Trophoblast cell (in vitro differentiated cells and primary cell): ENCODE measurements at regions not wholly inside any gene's neighbourhood (a gene's known extent, or its start where the extent isn't known, plus 50 kb on each side); places are given as distances from the start of the nearest gene placed in this dataset.

Source experiments
- DNase-seq, 2 donors: peaks; one replicate each; pipeline ENCODE4 v3.0.0-alpha.2; 2016
- H2AFZ ChIP-seq: 2 replicates; pipeline ENCODE4 v1.6.1; 2013; ENCODE audit warnings: low read length, moderate library complexity, mild to moderate bottlenecking; ENCODE audit not compliant: insufficient read depth, poor library complexity
- H2AK5ac ChIP-seq: 2 replicates; pipeline ENCODE4 v1.6.1; 2013; ENCODE audit warnings: mild to moderate bottlenecking, low read length
- H2BK120ac ChIP-seq: 2 replicates; pipeline ENCODE4 v1.6.1; 2013; ENCODE audit warnings: low read length, mild to moderate bottlenecking, moderate library complexity; ENCODE audit not compliant: insufficient read depth, poor library complexity
- H2BK12ac ChIP-seq: 2 replicates; pipeline ENCODE4 v1.6.1; 2013; ENCODE audit warnings: mild to moderate bottlenecking, low read length, moderate library complexity
- H2BK5ac ChIP-seq: 2 replicates; pipeline ENCODE4 v1.6.1; 2013; ENCODE audit warnings: low read length, low read depth, moderate library complexity, mild to moderate bottlenecking; ENCODE audit not compliant: poor library complexity
- H3K14ac ChIP-seq: 2 replicates; pipeline ENCODE4 v1.6.1; 2013; ENCODE audit warnings: mild to moderate bottlenecking, low read length
- H3K18ac ChIP-seq: 2 replicates; pipeline ENCODE4 v1.6.1; 2013; ENCODE audit warnings: mild to moderate bottlenecking, low read length
- H3K23ac ChIP-seq: 2 replicates; pipeline ENCODE4 v1.6.1; 2013; ENCODE audit warnings: low read length
- H3K27ac ChIP-seq: 2 replicates; pipeline ENCODE4 v1.5.1; 2013; ENCODE audit warnings: low read depth, mild to moderate bottlenecking, inconsistent platforms, low read length, moderate library complexity
- H3K27me3 ChIP-seq: 2 replicates; pipeline ENCODE4 v1.6.1; 2013; ENCODE audit warnings: inconsistent platforms, mild to moderate bottlenecking, low read length, moderate library complexity; ENCODE audit not compliant: insufficient read depth
- H3K36me3 ChIP-seq, 2 experiments: 1 replicate in 1 of 2; 2 replicates in 1 of 2; pipeline ENCODE4 v1.6.1; 2013; ENCODE audit warnings: low read length in 2 of 2, mild to moderate bottlenecking in 2 of 2, moderate library complexity in 1 of 2; ENCODE audit not compliant: insufficient read depth in 2 of 2, control insufficient read depth in 1 of 2
- H3K4ac ChIP-seq: 2 replicates; pipeline ENCODE4 v1.6.1; 2013; ENCODE audit warnings: low read depth, mild to moderate bottlenecking, low read length, moderate library complexity
- H3K4me1 ChIP-seq, 2 experiments: 1 replicate in 1 of 2; 2 replicates in 1 of 2; pipeline ENCODE4 v1.6.1; 2013; ENCODE audit warnings: low read length in 2 of 2, mild to moderate bottlenecking in 2 of 2, moderate library complexity in 1 of 2; ENCODE audit not compliant: insufficient read depth in 2 of 2, control insufficient read depth in 1 of 2
- H3K4me2 ChIP-seq: 2 replicates; pipeline ENCODE4 v1.6.1; 2013; ENCODE audit warnings: inconsistent platforms, mild to moderate bottlenecking, low read length, moderate library complexity
- H3K4me3 ChIP-seq: 2 replicates; pipeline ENCODE4 v1.5.1; 2013; ENCODE audit warnings: mild to moderate bottlenecking, low read depth, low read length, inconsistent platforms
- H3K79me1 ChIP-seq: one replicate; pipeline ENCODE4 v1.6.1; 2013; ENCODE audit warnings: low read length
- H3K79me2 ChIP-seq: 2 replicates; pipeline ENCODE4 v1.6.1; 2013; ENCODE audit warnings: low read length, mild to moderate bottlenecking; ENCODE audit not compliant: control insufficient read depth, insufficient read depth, poor library complexity
- H3K9ac ChIP-seq: 2 replicates; pipeline ENCODE4 v1.6.1; 2013; ENCODE audit warnings: mild to moderate bottlenecking, low read length
- H3K9me3 ChIP-seq: 2 replicates; pipeline ENCODE4 v1.6.1; 2013; ENCODE audit warnings: low read depth, mild to moderate bottlenecking, control low read depth, inconsistent platforms, low read length; ENCODE audit not compliant: insufficient read depth
- H4K12ac ChIP-seq: 2 replicates; pipeline ENCODE4 v1.6.1; 2013; ENCODE audit warnings: low read depth, mild to moderate bottlenecking, low read length, moderate library complexity
- H4K8ac ChIP-seq: 2 replicates; pipeline ENCODE4 v1.6.1; 2013; ENCODE audit warnings: low read depth, mild to moderate bottlenecking, low read length, moderate library complexity
- H4K91ac ChIP-seq: one replicate; pipeline ENCODE4 v1.6.1; 2013; ENCODE audit warnings: low read depth, mild to moderate bottlenecking, low read length, moderate library complexity
- WGBS: extraction: QIAGEN DNeasy Blood & Tissue Kit; methylation state at CpG from one replicate; pipeline ENCODE4 v1.1.7; 2013; ENCODE audit warnings: missing lambda C conversion rate; ENCODE audit not compliant: insufficient read length, insufficient coverage; ENCODE audit errors: extremely low coverage; 5-methylcytosine and 5-hydroxymethylcytosine counted together

- Histone ChIP-seq H2BK12ac (no peak overlapping the region), H3K14ac (no peak overlapping the region), H3K79me2 (no peaks in the 10 kb centered on the region)
Measured at GRCh38 chr3:103752986-103753385, 1318.2 kb downstream of the ZPLD1 start.

GRCh38 chr3:103767635-103768034 lies 1332.8 kb downstream of the ZPLD1 start:
- Histone ChIP-seq H3K14ac (no peak overlapping the region), H3K18ac (no peak overlapping the region), H3K23ac (no peak overlapping the region), H4K12ac (no peak overlapping the region), H2BK120ac (no peak overlapping the region), H3K9me3 (no peaks in the 10 kb centered on the region), H4K8ac (no peak overlapping the region), H2BK12ac (no peak overlapping the region), H2AFZ (no peak overlapping the region), H3K79me1 (no peaks in the 10 kb centered on the region), H3K36me3 (no peaks in the 10 kb centered on the region), H3K9ac (no peak overlapping the region), H3K4me1 (no peaks in the 10 kb centered on the region), H3K4me2 (no peak overlapping the region), H3K27ac (no peak overlapping the region), H2AK5ac (no peak overlapping the region), H3K27me3 (no peaks in the 10 kb centered on the region), H3K4me3 (no peak overlapping the region), H2BK5ac (no peak overlapping the region), H3K79me2 (no peaks in the 10 kb centered on the region), H4K91ac (no peak overlapping the region), H3K4ac (no peak overlapping the region)
- no CpG with 5 or more reads among the region's 12 CpGs for WGBS
- DNase-seq = no peak

More at GRCh38 chr3:103752986-103753385, 1318.2 kb downstream of the ZPLD1 start:
- Histone ChIP-seq H2AK5ac (no peak overlapping the region), H3K4me2 (no peak overlapping the region), H4K8ac (no peak overlapping the region), H4K12ac (no peak overlapping the region), H3K4me1 (no peaks in the 10 kb centered on the region), H3K18ac (no peak overlapping the region), H4K91ac (no peak overlapping the region), H3K4me3 (no peak overlapping the region), H3K36me3 (no peaks in the 10 kb centered on the region), H3K9me3 (no peaks in the 10 kb centered on the region), H2BK5ac (no peak overlapping the region), H3K79me1 (no peaks in the 10 kb centered on the region), H3K4ac (no peak overlapping the region), H3K9ac (no peak overlapping the region), H3K23ac (no peak overlapping the region), H3K27me3 (no peaks in the 10 kb centered on the region), H2AFZ (no peak overlapping the region), H3K27ac (no peak overlapping the region), H2BK120ac (no peak overlapping the region)
- no peak for DNase-seq

GRCh38 chr3:103785017-103785416 lies 1350.2 kb downstream of the ZPLD1 start:
- H3K27ac ChIP-seq = no peak overlapping the region
- no peak overlapping the region for H4K91ac ChIP-seq
- no peak overlapping the region for H2BK120ac ChIP-seq
- no peak overlapping the region for H3K14ac ChIP-seq
- no peaks in the 10 kb centered on the region for H3K27me3 ChIP-seq
- no peak overlapping the region for H2AK5ac ChIP-seq
- no peak overlapping the region for H3K18ac ChIP-seq
- H3K36me3 ChIP-seq = no peaks in the 10 kb centered on the region
- WGBS = no CpG with 5 or more reads among the region's 2 CpGs
- no peak overlapping the region for H3K4me3 ChIP-seq
- no peak overlapping the region for H3K9ac ChIP-seq
- no peak overlapping the region for H4K8ac ChIP-seq
- no peak overlapping the region for H2BK5ac ChIP-seq
- H3K23ac ChIP-seq = no peak overlapping the region
- no peak overlapping the region for H2AFZ ChIP-seq
- H4K12ac ChIP-seq = no peak overlapping the region
- no peaks in the 10 kb centered on the region for H3K4me1 ChIP-seq
- no peak overlapping the region for H3K4me2 ChIP-seq
- H3K79me2 ChIP-seq = no peaks in the 10 kb centered on the region
- no peak overlapping the region for H2BK12ac ChIP-seq
- H3K79me1 ChIP-seq = no peaks in the 10 kb centered on the region
- no peak overlapping the region for H3K4ac ChIP-seq
- H3K9me3 ChIP-seq = no peaks in the 10 kb centered on the region
- no peak for DNase-seq

GRCh38 chr3:103785537-103785936 lies 1350.7 kb downstream of the ZPLD1 start:
- no peak for DNase-seq
- H4K12ac ChIP-seq = no peak overlapping the region
- H3K4me1 ChIP-seq = no peaks in the 10 kb centered on the region
- no peak overlapping the region for H3K23ac ChIP-seq
- H3K79me1 ChIP-seq = no peaks in the 10 kb centered on the region
- no peak overlapping the region for H3K14ac ChIP-seq
- no peaks in the 10 kb centered on the region for H3K9me3 ChIP-seq
- H2AFZ ChIP-seq = no peak overlapping the region
- H2AK5ac ChIP-seq = no peak overlapping the region
- no peaks in the 10 kb centered on the region for H3K36me3 ChIP-seq
- no peak overlapping the region for H3K9ac ChIP-seq
- H4K8ac ChIP-seq = no peak overlapping the region
- no peak overlapping the region for H3K4me3 ChIP-seq
- no peak overlapping the region for H2BK120ac ChIP-seq
- no peak overlapping the region for H2BK12ac ChIP-seq
- H3K79me2 ChIP-seq = no peaks in the 10 kb centered on the region
- no peak overlapping the region for H2BK5ac ChIP-seq
- H3K4ac ChIP-seq = no peak overlapping the region
- H3K27ac ChIP-seq = no peak overlapping the region
- H3K18ac ChIP-seq = no peak overlapping the region
- H3K27me3 ChIP-seq = no peaks in the 10 kb centered on the region
- H3K4me2 ChIP-seq = no peak overlapping the region
- WGBS = no CpG with 5 or more reads among the region's 1 CpG
- no peak overlapping the region for H4K91ac ChIP-seq
